Prostate gland (tissue), 2 donors: ENCODE measurements at regions not wholly inside any gene's neighbourhood (a gene's known extent, or its start where the extent isn't known, plus 50 kb on each side); places are given as distances from the start of the nearest gene placed in this dataset.

Experiments
- CTCF ChIP-seq, 4 experiments: fragments of 200-600 bp in 2 of 4; fragments of 450-650 bp in 2 of 4; sonication (generic) in 2 of 4; IDR thresholded peaks; 1 replicate in 3 of 4; 2 replicates in 1 of 4; pipeline ENCODE4 v1.5.1; 2016 to 2019; ENCODE audit warnings: antibody characterized with exemption in 4 of 4, mild to moderate bottlenecking in 2 of 4, moderate library complexity in 2 of 4
- POLR2A ChIP-seq: fragments of 450-650 bp; IDR thresholded peaks from one replicate; pipeline ENCODE4 v1.6.1; 2016; ENCODE audit warnings: antibody characterized with exemption, mild to moderate bottlenecking

- no peak for TF ChIP-seq CTCF (IDR thresholded peaks at IDR 0.05)
- TF ChIP-seq POLR2A: no peak
These were observed 109.1 kb downstream of the CYP26A1 start for GRCh38 chr10:93182790-93183189.
